IMR-90 (cell line): ENCODE measurements at regions not wholly inside any gene's neighbourhood (a gene's known extent, or its start where the extent isn't known, plus 50 kb on each side); places are given as distances from the start of the nearest gene placed in this dataset.

ENCODE experiments used
- BHLHE40 ChIP-seq: fragments of 150-350 bp; IDR thresholded peaks from 2 replicates; pipeline ENCODE4 v1.6.1; 2016; ENCODE audit warnings: mild to moderate bottlenecking, low read depth, low read length
- CEBPB ChIP-seq: IDR thresholded peaks from 2 replicates; pipeline ENCODE4 v1.6.1; 2012; ENCODE audit warnings: low read depth, low read length, improper control_type of control experiment
- CHD1 ChIP-seq: IDR thresholded peaks from 2 replicates; pipeline ENCODE4 v1.6.1; 2012; ENCODE audit warnings: low read depth, low read length, improper control_type of control experiment
- CTCF ChIP-seq: conservative IDR thresholded peaks from 2 replicates; pipeline ENCODE4 v1.5.1; 2012; ENCODE audit warnings: mild to moderate bottlenecking, low read depth, low read length, improper control_type of control experiment
- ELK1 ChIP-seq: fragments of 150-350 bp; IDR thresholded peaks from 2 replicates; pipeline ENCODE4 v1.6.1; 2016; ENCODE audit warnings: low read depth, mild to moderate bottlenecking, low read length, moderate library complexity, borderline replicate concordance
- FOS ChIP-seq: fragments of 150-350 bp; IDR thresholded peaks from 2 replicates; pipeline ENCODE4 v1.6.1; 2016; ENCODE audit warnings: low read depth, low read length
- MAZ ChIP-seq: IDR thresholded peaks from 2 replicates; pipeline ENCODE4 v1.6.1; 2012; ENCODE audit warnings: low read depth, mild to moderate bottlenecking, low read length, improper control_type of control experiment, moderate library complexity, borderline replicate concordance
- NFE2L2 ChIP-seq: fragments of 150-350 bp; IDR thresholded peaks from 2 replicates; pipeline ENCODE4 v1.6.1; 2016; ENCODE audit warnings: low read depth, mild to moderate bottlenecking, low read length
- POLR2A ChIP-seq: IDR thresholded peaks from 2 replicates; pipeline ENCODE4 v1.6.1; 2012; ENCODE audit warnings: mild to moderate bottlenecking, low read depth, low read length
- RAD21 ChIP-seq: IDR thresholded peaks from 2 replicates; pipeline ENCODE4 v1.6.1; 2012; ENCODE audit warnings: low read length, improper control_type of control experiment
- RCOR1 ChIP-seq: IDR thresholded peaks from 2 replicates; pipeline ENCODE4 v1.6.1; 2012; ENCODE audit warnings: mild to moderate bottlenecking, low read length, improper control_type of control experiment; ENCODE audit not compliant: insufficient replicate concordance
- RFX5 ChIP-seq: IDR thresholded peaks from 2 replicates; pipeline ENCODE4 v1.8.0; 2012; ENCODE audit warnings: low read depth, mild to moderate bottlenecking, low read length, moderate library complexity
- SMC3 ChIP-seq: fragments of 150-350 bp; IDR thresholded peaks from 2 replicates; pipeline ENCODE4 v1.6.1; 2016; ENCODE audit warnings: low read depth, mild to moderate bottlenecking, antibody characterized with exemption, low read length, moderate library complexity
- USF2 ChIP-seq: fragments of 150-350 bp; IDR thresholded peaks from 2 replicates; pipeline ENCODE4 v1.6.1; 2017; ENCODE audit warnings: mild to moderate bottlenecking, antibody characterized with exemption, low read length, low read depth

GRCh38 chr14:46279327-46279726 lies 372.3 kb downstream of the RPL10L start:
- no peak for TF ChIP-seq CTCF
- no peak for TF ChIP-seq POLR2A
- no peak for TF ChIP-seq RCOR1
- TF ChIP-seq CEBPB, result no peak
- TF ChIP-seq NFE2L2, result no peak
- TF ChIP-seq CHD1, result no peak
- TF ChIP-seq BHLHE40, result no peak
- no peak for TF ChIP-seq ELK1
- no peak for TF ChIP-seq FOS
- no peak for TF ChIP-seq USF2
- TF ChIP-seq MAZ, result no peak
- no peak for TF ChIP-seq RAD21
- no peak for TF ChIP-seq SMC3
- TF ChIP-seq RFX5, result no peak
